Smooth muscle cell (in vitro differentiated cells): ENCODE measurements at regions not wholly inside any gene's neighbourhood (a gene's known extent, or its start where the extent isn't known, plus 50 kb on each side); places are given as distances from the start of the nearest gene placed in this dataset.

Source experiments
- DNase-seq: peaks from one replicate; lab custom pipeline; 2025; ENCODE audit not compliant: unreplicated experiment; lab: John Stamatoyannopoulos, UW
- H2AFZ ChIP-seq: fragments of 200-600 bp; sonication (generic); 2 replicates; pipeline ENCODE4 v1.6.0; 2016; ENCODE audit warnings: antibody characterized with exemption, low read depth, mild to moderate bottlenecking
- H3F3A ChIP-seq: fragments of 200-600 bp; sonication (generic); 2 replicates; pipeline ENCODE4 v1.6.0; 2017; ENCODE audit warnings: antibody characterized with exemption, low read depth
- H3K27ac ChIP-seq: fragments of 200-600 bp; sonication (generic); 2 replicates; pipeline ENCODE4 v1.5.1; 2016; ENCODE audit warnings: low read depth, mild to moderate bottlenecking
- H3K27me3 ChIP-seq: fragments of 200-600 bp; sonication (generic); 2 replicates; pipeline ENCODE4 v1.6.1; 2016; ENCODE audit warnings: low read depth, mild to moderate bottlenecking
- H3K36me3 ChIP-seq: fragments of 200-600 bp; sonication (generic); 2 replicates; pipeline ENCODE4 v1.5.1; 2016; ENCODE audit warnings: low read depth
- H3K4me1 ChIP-seq: fragments of 200-600 bp; sonication (generic); 2 replicates; pipeline ENCODE4 v1.5.1; 2016; ENCODE audit warnings: low read depth
- H3K4me2 ChIP-seq: fragments of 200-600 bp; sonication (generic); 2 replicates; pipeline ENCODE4 v1.6.0; 2016; ENCODE audit warnings: mild to moderate bottlenecking
- H3K4me3 ChIP-seq: fragments of 200-600 bp; sonication (generic); 2 replicates; pipeline ENCODE4 v1.5.1; 2016; ENCODE audit warnings: mild to moderate bottlenecking
- H3K79me2 ChIP-seq: fragments of 200-600 bp; sonication (generic); 2 replicates; pipeline ENCODE4 v1.6.0; 2016; ENCODE audit warnings: low read depth, mild to moderate bottlenecking
- H3K9ac ChIP-seq: fragments of 200-600 bp; sonication (generic); 2 replicates; pipeline ENCODE4 v1.6.0; 2016; ENCODE audit warnings: low read depth
- H3K9me3 ChIP-seq: fragments of 200-600 bp; sonication (generic); replicated peaks from 2 replicates; pipeline ENCODE4 v1.5.1; 2016; ENCODE audit warnings: low read depth
- H4K20me1 ChIP-seq: fragments of 200-600 bp; sonication (generic); 2 replicates; pipeline ENCODE4 v1.6.0; 2016; ENCODE audit warnings: low read depth
- WGBS: methylation state at CpG from one replicate; pipeline ENCODE4 v1.1.7; 2016; ENCODE audit warnings: low lambda C conversion rate; 5-methylcytosine and 5-hydroxymethylcytosine counted together
- TF ChIP-seq, protein P1 (sequence below): fragments of 200-600 bp; sonication (generic); IDR thresholded peaks from 2 replicates; pipeline ENCODE4 v1.5.1; 2017; ENCODE audit warnings: borderline replicate concordance, mild to moderate bottlenecking, antibody characterized with exemption; ENCODE audit not compliant: insufficient read depth, poor library complexity, severe bottlenecking

DNA sequence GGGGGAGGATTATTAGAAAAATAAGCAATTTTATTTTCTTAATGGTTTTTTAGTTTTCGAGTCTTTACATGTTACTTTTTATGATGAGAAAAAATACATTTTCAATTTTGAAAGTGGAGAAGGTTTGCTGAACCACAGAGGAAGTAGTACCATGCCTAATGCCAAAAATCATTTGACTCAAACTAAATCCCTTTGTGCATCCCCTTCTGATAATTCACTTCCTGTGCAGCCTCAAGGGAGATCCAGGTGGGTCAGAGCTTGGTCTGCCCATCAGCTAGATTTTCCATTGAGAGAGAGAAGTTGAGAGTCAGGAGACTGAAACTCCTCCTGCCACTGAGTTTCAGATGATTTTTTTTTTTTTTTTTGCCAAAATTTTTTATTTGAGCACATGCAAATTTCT is 571.7 kb downstream of the LIG4 start:
- Histone ChIP-seq H3K27ac (no peak overlapping the region), H3K9me3 (no peaks in the 10 kb centered on the region), H3F3A (no peaks in the 10 kb centered on the region), H3K36me3 (no peaks in the 10 kb centered on the region), H3K9ac (no peak overlapping the region), H3K79me2 (no peaks in the 10 kb centered on the region), H2AFZ (no peak overlapping the region), H3K4me3 (no peak overlapping the region), H3K27me3 (no peaks in the 10 kb centered on the region), H3K4me2 (no peak overlapping the region), H3K4me1 (no peaks in the 10 kb centered on the region), H4K20me1 (no peaks in the 10 kb centered on the region)
- no peak for DNase-seq
- 100% methylated on average over 1 of the region's 1 CpG for WGBS
- TF ChIP-seq, protein P1, sequence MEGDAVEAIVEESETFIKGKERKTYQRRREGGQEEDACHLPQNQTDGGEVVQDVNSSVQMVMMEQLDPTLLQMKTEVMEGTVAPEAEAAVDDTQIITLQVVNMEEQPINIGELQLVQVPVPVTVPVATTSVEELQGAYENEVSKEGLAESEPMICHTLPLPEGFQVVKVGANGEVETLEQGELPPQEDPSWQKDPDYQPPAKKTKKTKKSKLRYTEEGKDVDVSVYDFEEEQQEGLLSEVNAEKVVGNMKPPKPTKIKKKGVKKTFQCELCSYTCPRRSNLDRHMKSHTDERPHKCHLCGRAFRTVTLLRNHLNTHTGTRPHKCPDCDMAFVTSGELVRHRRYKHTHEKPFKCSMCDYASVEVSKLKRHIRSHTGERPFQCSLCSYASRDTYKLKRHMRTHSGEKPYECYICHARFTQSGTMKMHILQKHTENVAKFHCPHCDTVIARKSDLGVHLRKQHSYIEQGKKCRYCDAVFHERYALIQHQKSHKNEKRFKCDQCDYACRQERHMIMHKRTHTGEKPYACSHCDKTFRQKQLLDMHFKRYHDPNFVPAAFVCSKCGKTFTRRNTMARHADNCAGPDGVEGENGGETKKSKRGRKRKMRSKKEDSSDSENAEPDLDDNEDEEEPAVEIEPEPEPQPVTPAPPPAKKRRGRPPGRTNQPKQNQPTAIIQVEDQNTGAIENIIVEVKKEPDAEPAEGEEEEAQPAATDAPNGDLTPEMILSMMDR, result no peak

DNA sequence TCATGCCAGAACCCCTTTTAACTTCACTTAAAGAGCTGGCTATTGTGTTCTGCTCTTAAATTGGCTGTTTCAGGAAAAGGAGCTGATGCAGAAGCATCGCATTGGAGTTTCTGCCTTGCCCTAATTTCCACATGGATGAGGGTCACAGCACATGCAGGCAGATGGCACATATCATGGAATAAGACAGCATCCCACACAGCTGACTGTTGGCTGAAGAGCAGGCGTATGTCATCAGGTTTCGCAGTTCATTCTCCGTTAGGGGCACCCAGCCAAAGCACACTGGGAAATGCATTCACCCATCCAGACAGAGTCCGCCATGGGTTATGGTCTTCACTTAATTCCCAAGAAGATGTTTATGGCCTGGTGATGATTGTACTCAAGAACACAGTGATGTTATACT is 572.5 kb downstream of the LIG4 start:
- H3K27me3 ChIP-seq, result no peaks in the 10 kb centered on the region
- no peak overlapping the region for H3K4me2 ChIP-seq
- H3K9me3 ChIP-seq, result no peaks in the 10 kb centered on the region
- H3K27ac ChIP-seq, result no peak overlapping the region
- H3K79me2 ChIP-seq, result no peaks in the 10 kb centered on the region
- no peaks in the 10 kb centered on the region for H3K4me1 ChIP-seq
- no peaks in the 10 kb centered on the region for H3F3A ChIP-seq
- no peak for DNase-seq
- TF ChIP-seq, protein P1, result no peak
- H3K4me3 ChIP-seq, result no peak overlapping the region
- no peaks in the 10 kb centered on the region for H3K36me3 ChIP-seq
- WGBS, result 94% methylated on average over 5 of the region's 5 CpGs
- H4K20me1 ChIP-seq, result no peaks in the 10 kb centered on the region
- H3K9ac ChIP-seq, result no peak overlapping the region
- H2AFZ ChIP-seq, result no peak overlapping the region

DNA sequence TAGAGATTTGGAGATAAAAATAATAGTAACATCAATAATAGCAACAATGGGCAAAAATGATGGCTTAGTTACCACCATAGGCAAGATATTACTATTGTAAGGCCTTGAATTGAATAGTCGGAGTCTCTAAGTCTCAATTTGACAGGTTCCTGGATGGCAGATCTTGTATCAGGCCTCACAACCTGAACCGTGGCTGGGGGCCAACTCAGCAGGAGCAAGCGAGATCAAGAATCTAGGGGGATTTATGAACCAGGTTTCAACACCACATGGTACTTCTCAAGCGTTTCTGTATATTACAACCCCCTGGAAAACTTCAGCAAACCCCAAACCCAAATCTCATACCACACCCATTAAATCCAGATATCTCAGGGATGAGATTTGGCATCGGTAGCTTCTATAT is 573.8 kb downstream of the LIG4 start:
- H3K4me3 ChIP-seq, result no peak overlapping the region
- no peak overlapping the region for H3K9ac ChIP-seq
- no peaks in the 10 kb centered on the region for H3K27me3 ChIP-seq
- H3K27ac ChIP-seq, result no peak overlapping the region
- H4K20me1 ChIP-seq, result peaks cover 3% of the 10 kb centered on the region
- no peak overlapping the region for H3K4me2 ChIP-seq
- H3K9me3 ChIP-seq, result no peaks in the 10 kb centered on the region
- no peaks in the 10 kb centered on the region for H3K4me1 ChIP-seq
- no peak overlapping the region for H2AFZ ChIP-seq
- no peaks in the 10 kb centered on the region for H3K79me2 ChIP-seq
- no peaks in the 10 kb centered on the region for H3F3A ChIP-seq
- WGBS, result 91% methylated on average over 5 of the region's 5 CpGs
- TF ChIP-seq, protein P1, result no peak
- H3K36me3 ChIP-seq, result no peaks in the 10 kb centered on the region
- no peak for DNase-seq

DNA sequence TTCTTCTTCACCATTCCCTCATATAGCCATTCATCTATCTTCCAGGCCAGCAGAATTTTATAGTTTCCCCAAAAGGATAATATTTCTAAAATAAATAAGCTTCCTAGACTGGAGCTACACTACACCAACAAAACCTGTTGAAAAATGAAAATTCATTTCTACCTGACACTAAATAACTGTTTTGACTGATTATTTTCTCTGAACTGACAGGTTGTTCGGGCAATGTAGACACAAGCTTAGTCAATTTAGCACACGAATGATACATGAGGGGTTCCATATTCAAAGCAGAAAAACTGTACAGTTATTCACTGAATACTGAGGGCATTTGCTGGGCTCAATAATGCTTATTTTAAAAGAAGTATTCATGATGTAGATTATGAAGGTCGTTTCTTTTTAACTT is 589.7 kb downstream of the LIG4 start:
- Histone ChIP-seq H3K9me3 (no peaks in the 10 kb centered on the region), H3F3A (no peaks in the 10 kb centered on the region), H3K9ac (no peak overlapping the region), H3K4me1 (no peaks in the 10 kb centered on the region), H2AFZ (no peak overlapping the region), H3K4me3 (no peak overlapping the region), H3K27me3 (no peaks in the 10 kb centered on the region), H3K4me2 (no peak overlapping the region), H4K20me1 (no peaks in the 10 kb centered on the region), H3K27ac (no peak overlapping the region), H3K36me3 (no peaks in the 10 kb centered on the region), H3K79me2 (no peaks in the 10 kb centered on the region)
- TF ChIP-seq, protein P1, result no peak
- WGBS, result 81% methylated on average over 3 of the region's 3 CpGs
- DNase-seq, result no peak
